ENCODE measurements at regions not wholly inside any gene's neighbourhood (a gene's known extent, or its start where the extent isn't known, plus 50 kb on each side); places are given as distances from the start of the nearest gene placed in this dataset.

GRCh38 chr13:107992542-107992941 is 222.8 kb downstream of the LIG4 start:
- TF ChIP-seq EZH2 (IDR thresholded peaks at IDR 0.05; ENCODE audit: borderline replicate concordance, low read length) (no peak), CTCF (conservative IDR thresholded peaks at IDR 0.05 in 1 of 2, IDR thresholded peaks at IDR 0.05 in 1 of 2; ENCODE audit: extremely low read depth in 1 of 2, insufficient read depth in 1 of 2, low read depth in 1 of 2, low read length in 2 of 2) (no peak)
